ENCODE measurements at regions not wholly inside any gene's neighbourhood (a gene's known extent, or its start where the extent isn't known, plus 50 kb on each side); places are given as distances from the start of the nearest gene placed in this dataset.

- H3K4me3 ChIP-seq (ENCODE audit: low read depth in 1 of 2, low read length in 2 of 2): no peak overlapping the region
- H3K9me3 ChIP-seq (ENCODE audit: low read length): no peaks in the 10 kb centered on the region
- H3K4me1 ChIP-seq (ENCODE audit: insufficient read depth, low read length): no peaks in the 10 kb centered on the region
- H3K36me3 ChIP-seq (ENCODE audit: insufficient read depth, low read length): no peaks in the 10 kb centered on the region
- no peaks in the 10 kb centered on the region for H3K27me3 ChIP-seq (ENCODE audit: control insufficient read depth in 1 of 2, insufficient read depth in 2 of 2, low read length in 2 of 2)
- no peak overlapping the region for H3K9ac ChIP-seq (ENCODE audit: low read length)
- no peak overlapping the region for H3K27ac ChIP-seq (ENCODE audit: low read depth, low read length)
Measured at GRCh38 chr2:219709331-219709761, 81.9 kb downstream of the SLC4A3 start.

GRCh38 chr2:219713110-219713509 is 85.7 kb downstream of the SLC4A3 start:
- no peaks in the 10 kb centered on the region for H3K4me1 ChIP-seq (ENCODE audit: insufficient read depth, low read length)
- no peak overlapping the region for H3K4me3 ChIP-seq (ENCODE audit: low read depth in 1 of 2, low read length in 2 of 2)
- no peak overlapping the region for H3K9ac ChIP-seq (ENCODE audit: low read length)
- no peaks in the 10 kb centered on the region for H3K9me3 ChIP-seq (ENCODE audit: low read length)
- H3K36me3 ChIP-seq (ENCODE audit: insufficient read depth, low read length): no peaks in the 10 kb centered on the region
- H3K27me3 ChIP-seq (ENCODE audit: control insufficient read depth in 1 of 2, insufficient read depth in 2 of 2, low read length in 2 of 2): no peaks in the 10 kb centered on the region
- no peak overlapping the region for H3K27ac ChIP-seq (ENCODE audit: low read depth, low read length)

- Histone ChIP-seq H3K27ac (ENCODE audit: low read depth, low read length) (no peak overlapping the region), H3K9ac (ENCODE audit: low read length) (no peak overlapping the region), H3K9me3 (ENCODE audit: low read length) (no peaks in the 10 kb centered on the region), H3K27me3 (ENCODE audit: control insufficient read depth in 1 of 2, insufficient read depth in 2 of 2, low read length in 2 of 2) (no peaks in the 10 kb centered on the region), H3K4me1 (ENCODE audit: insufficient read depth, low read length) (no peaks in the 10 kb centered on the region), H3K4me3 (ENCODE audit: low read depth in 1 of 2, low read length in 2 of 2) (no peak overlapping the region), H3K36me3 (ENCODE audit: insufficient read depth, low read length) (no peaks in the 10 kb centered on the region)
Measured at GRCh38 chr2:219714681-219715400, 87.4 kb downstream of the SLC4A3 start.

GRCh38 chr2:219718066-219718465 is 90.6 kb downstream of the SLC4A3 start:
- Histone ChIP-seq H3K9ac (ENCODE audit: low read length) (no peak overlapping the region), H3K9me3 (ENCODE audit: low read length) (no peaks in the 10 kb centered on the region), H3K36me3 (ENCODE audit: insufficient read depth, low read length) (no peaks in the 10 kb centered on the region), H3K4me3 (ENCODE audit: low read depth in 1 of 2, low read length in 2 of 2) (no peak overlapping the region), H3K27ac (ENCODE audit: low read depth, low read length) (no peak overlapping the region), H3K27me3 (ENCODE audit: control insufficient read depth in 1 of 2, insufficient read depth in 2 of 2, low read length in 2 of 2) (no peaks in the 10 kb centered on the region), H3K4me1 (ENCODE audit: insufficient read depth, low read length) (no peaks in the 10 kb centered on the region)

- Histone ChIP-seq H3K4me1 (ENCODE audit: insufficient read depth, low read length) (no peaks in the 10 kb centered on the region), H3K4me3 (ENCODE audit: low read depth in 1 of 2, low read length in 2 of 2) (no peak overlapping the region), H3K27me3 (ENCODE audit: control insufficient read depth in 1 of 2, insufficient read depth in 2 of 2, low read length in 2 of 2) (no peaks in the 10 kb centered on the region), H3K9ac (ENCODE audit: low read length) (no peak overlapping the region), H3K36me3 (ENCODE audit: insufficient read depth, low read length) (no peaks in the 10 kb centered on the region), H3K27ac (ENCODE audit: low read depth, low read length) (no peak overlapping the region), H3K9me3 (ENCODE audit: low read length) (no peaks in the 10 kb centered on the region)
Measured at GRCh38 chr2:219719521-219719920, 92.1 kb downstream of the SLC4A3 start.

- no peaks in the 10 kb centered on the region for H3K36me3 ChIP-seq (ENCODE audit: insufficient read depth, low read length)
- H3K27ac ChIP-seq (ENCODE audit: low read depth, low read length): no peak overlapping the region
- H3K4me3 ChIP-seq (ENCODE audit: low read depth in 1 of 2, low read length in 2 of 2): no peak overlapping the region
- no peaks in the 10 kb centered on the region for H3K27me3 ChIP-seq (ENCODE audit: control insufficient read depth in 1 of 2, insufficient read depth in 2 of 2, low read length in 2 of 2)
- H3K4me1 ChIP-seq (ENCODE audit: insufficient read depth, low read length): no peaks in the 10 kb centered on the region
- no peak overlapping the region for H3K9ac ChIP-seq (ENCODE audit: low read length)
- H3K9me3 ChIP-seq (ENCODE audit: low read length): no peaks in the 10 kb centered on the region
Measured at GRCh38 chr2:219720956-219721355, 93.5 kb downstream of the SLC4A3 start.

GRCh38 chr2:219722276-219722879 is 94.9 kb downstream of the SLC4A3 start:
- H3K27me3 ChIP-seq (ENCODE audit: control insufficient read depth in 1 of 2, insufficient read depth in 2 of 2, low read length in 2 of 2): no peaks in the 10 kb centered on the region
- no peaks in the 10 kb centered on the region for H3K4me1 ChIP-seq (ENCODE audit: insufficient read depth, low read length)
- H3K9me3 ChIP-seq (ENCODE audit: low read length): no peaks in the 10 kb centered on the region
- H3K27ac ChIP-seq (ENCODE audit: low read depth, low read length): no peak overlapping the region
- no peak overlapping the region for H3K4me3 ChIP-seq (ENCODE audit: low read depth in 1 of 2, low read length in 2 of 2)
- no peaks in the 10 kb centered on the region for H3K36me3 ChIP-seq (ENCODE audit: insufficient read depth, low read length)
- no peak overlapping the region for H3K9ac ChIP-seq (ENCODE audit: low read length)

GRCh38 chr2:219723311-219723710 is 95.9 kb downstream of the SLC4A3 start:
- no peaks in the 10 kb centered on the region for H3K4me1 ChIP-seq (ENCODE audit: insufficient read depth, low read length)
- no peak overlapping the region for H3K27ac ChIP-seq (ENCODE audit: low read depth, low read length)
- no peaks in the 10 kb centered on the region for H3K36me3 ChIP-seq (ENCODE audit: insufficient read depth, low read length)
- no peaks in the 10 kb centered on the region for H3K9me3 ChIP-seq (ENCODE audit: low read length)
- no peak overlapping the region for H3K4me3 ChIP-seq (ENCODE audit: low read depth in 1 of 2, low read length in 2 of 2)
- no peak overlapping the region for H3K9ac ChIP-seq (ENCODE audit: low read length)
- H3K27me3 ChIP-seq (ENCODE audit: control insufficient read depth in 1 of 2, insufficient read depth in 2 of 2, low read length in 2 of 2): no peaks in the 10 kb centered on the region

- Histone ChIP-seq H3K27me3 (ENCODE audit: control insufficient read depth in 1 of 2, insufficient read depth in 2 of 2, low read length in 2 of 2) (no peaks in the 10 kb centered on the region), H3K9ac (ENCODE audit: low read length) (no peak overlapping the region), H3K36me3 (ENCODE audit: insufficient read depth, low read length) (no peaks in the 10 kb centered on the region), H3K4me1 (ENCODE audit: insufficient read depth, low read length) (no peaks in the 10 kb centered on the region), H3K27ac (ENCODE audit: low read depth, low read length) (no peak overlapping the region), H3K9me3 (ENCODE audit: low read length) (no peaks in the 10 kb centered on the region), H3K4me3 (ENCODE audit: low read depth in 1 of 2, low read length in 2 of 2) (no peak overlapping the region)
Measured at GRCh38 chr2:219724628-219725027, 97.2 kb downstream of the SLC4A3 start.

GRCh38 chr2:219726916-219727315 is 99.5 kb downstream of the SLC4A3 start:
- Histone ChIP-seq H3K4me1 (ENCODE audit: insufficient read depth, low read length) (no peaks in the 10 kb centered on the region), H3K9ac (ENCODE audit: low read length) (no peak overlapping the region), H3K36me3 (ENCODE audit: insufficient read depth, low read length) (no peaks in the 10 kb centered on the region), H3K4me3 (ENCODE audit: low read depth in 1 of 2, low read length in 2 of 2) (no peak overlapping the region), H3K27me3 (ENCODE audit: control insufficient read depth in 1 of 2, insufficient read depth in 2 of 2, low read length in 2 of 2) (no peaks in the 10 kb centered on the region), H3K27ac (ENCODE audit: low read depth, low read length) (no peak overlapping the region), H3K9me3 (ENCODE audit: low read length) (no peaks in the 10 kb centered on the region)

- Histone ChIP-seq H3K36me3 (ENCODE audit: insufficient read depth, low read length) (no peaks in the 10 kb centered on the region), H3K4me3 (ENCODE audit: low read depth in 1 of 2, low read length in 2 of 2) (no peak overlapping the region), H3K27me3 (ENCODE audit: control insufficient read depth in 1 of 2, insufficient read depth in 2 of 2, low read length in 2 of 2) (no peaks in the 10 kb centered on the region), H3K4me1 (ENCODE audit: insufficient read depth, low read length) (no peaks in the 10 kb centered on the region), H3K27ac (ENCODE audit: low read depth, low read length) (no peak overlapping the region), H3K9ac (ENCODE audit: low read length) (no peak overlapping the region), H3K9me3 (ENCODE audit: low read length) (no peaks in the 10 kb centered on the region)
Measured at GRCh38 chr2:219727771-219728429, 100.5 kb downstream of the SLC4A3 start.

Data from muscle layer of colon (tissue), 2 donors.